Sigmoid colon (tissue), 4 donors: ENCODE measurements at regions not wholly inside any gene's neighbourhood (a gene's known extent, or its start where the extent isn't known, plus 50 kb on each side); places are given as distances from the start of the nearest gene placed in this dataset.

Experiments used
- CTCF ChIP-seq, 4 experiments: fragments of 450-650 bp in 3 of 4; fragments of 200-600 bp in 1 of 4; IDR thresholded peaks; one replicate each; pipeline ENCODE4 v1.5.1; 2016 to 2019; ENCODE audit warnings: antibody characterized with exemption in 4 of 4, mild to moderate bottlenecking in 3 of 4, moderate library complexity in 2 of 4
- EP300 ChIP-seq, 4 donors: sonication (generic); formaldehyde crosslinking; IDR thresholded peaks; one replicate each; pipeline ENCODE4 v1.6.1; 2017; ENCODE audit warnings: antibody characterized with exemption in 4 of 4
- POLR2A ChIP-seq, 2 donors: fragments of 450-650 bp; IDR thresholded peaks; one replicate each; pipeline ENCODE4 v1.6.1; 2016; ENCODE audit warnings: antibody characterized with exemption in 2 of 2, mild to moderate bottlenecking in 2 of 2, moderate library complexity in 2 of 2
- POLR2AphosphoS5 ChIP-seq, 4 donors: sonication (generic); formaldehyde crosslinking; IDR thresholded peaks; one replicate each; pipeline ENCODE4 v1.6.1; 2017; ENCODE audit warnings: antibody characterized with exemption in 4 of 4

- TF ChIP-seq POLR2AphosphoS5 (IDR thresholded peaks at IDR 0.05) (no peak), POLR2A (IDR thresholded peaks at IDR 0.05) (no peak), CTCF (IDR thresholded peaks at IDR 0.05) (no peak), EP300 (IDR thresholded peaks at IDR 0.05) (no peak)
Measured at GRCh38 chrX:118272242-118272641, 73.7 kb upstream of the WDR44 start.
